IMR-90 (cell line): ENCODE measurements at regions not wholly inside any gene's neighbourhood (a gene's known extent, or its start where the extent isn't known, plus 50 kb on each side); places are given as distances from the start of the nearest gene placed in this dataset.

Experiments used
- ATAC-seq: fragments of 200-7000 bp; cut with Tn5 transposase; 2 replicates; pipeline ENCODE4 v1.9.1; 2020; ENCODE audit warnings: low read depth, mild to moderate bottlenecking, moderate library complexity
- BruUV-seq: library from RNA; stranded (reverse); fragments of 400-500 nt; replicated peaks from 2 replicates; lab custom pipeline; 2021; lab: Mats Ljungman, UMichigan
- CTCF ChIA-PET: fragments of 300-600 bp; formaldehyde crosslinking; extraction: SDS; loops from one replicate; lab custom pipeline; 2021; ENCODE audit warnings: antibody characterized with exemption; lab: Yijun Ruan, JAX
- POLR2A ChIA-PET: fragments of 300-600 bp; sonication (Branson Sonifier 250); formaldehyde crosslinking; loops from one replicate; lab custom pipeline; 2022; ENCODE audit warnings: antibody characterized with exemption; ENCODE audit not compliant: unreplicated experiment; lab: Charles Lee
- DNase-seq: peaks from one replicate; pipeline ENCODE4 v3.0.0; 2013
- H2AFZ ChIP-seq: replicated peaks from 2 replicates; pipeline ENCODE3; 2013; ENCODE audit warnings: low read length, mild to moderate bottlenecking; ENCODE audit not compliant: poor library complexity
- H2AK5ac ChIP-seq: 2 replicates; pipeline ENCODE4 v1.6.1; 2013; ENCODE audit warnings: low read depth, low read length, inconsistent platforms
- H2AK9ac ChIP-seq: replicated peaks from 2 replicates; pipeline ENCODE3; 2013; ENCODE audit warnings: mild to moderate bottlenecking, low read depth, low read length, moderate library complexity; ENCODE audit not compliant: poor library complexity
- H2BK120ac ChIP-seq: 2 replicates; pipeline ENCODE4 v1.6.1; 2013; ENCODE audit warnings: low read depth, low read length, inconsistent platforms
- H2BK15ac ChIP-seq: 3 replicates; pipeline ENCODE4 v1.6.1; 2013; ENCODE audit warnings: low read depth, low read length, inconsistent platforms
- H2BK20ac ChIP-seq: 2 replicates; pipeline ENCODE4 v1.6.1; 2013; ENCODE audit warnings: low read depth, mild to moderate bottlenecking, inconsistent platforms, low read length, moderate library complexity
- H2BK5ac ChIP-seq: 2 replicates; pipeline ENCODE4 v1.6.1; 2013; ENCODE audit warnings: mild to moderate bottlenecking, low read depth, low read length, inconsistent platforms; ENCODE audit not compliant: poor library complexity, severe bottlenecking
- H3K14ac ChIP-seq: replicated peaks from 2 replicates; pipeline ENCODE4 v1.6.1; 2013; ENCODE audit warnings: low read depth, low read length, inconsistent platforms
- H3K18ac ChIP-seq: 2 replicates; pipeline ENCODE4 v1.6.1; 2013; ENCODE audit warnings: low read depth, low read length, control low read depth
- H3K23ac ChIP-seq: 2 replicates; pipeline ENCODE4 v1.6.1; 2013; ENCODE audit warnings: low read depth, low read length, inconsistent platforms
- H3K27ac ChIP-seq: 2 replicates; pipeline ENCODE4 v1.5.1; 2013; ENCODE audit warnings: mild to moderate bottlenecking, control low read depth, low read length; ENCODE audit not compliant: insufficient read depth
- H3K27me3 ChIP-seq: 2 replicates; pipeline ENCODE4 v1.6.1; 2013; ENCODE audit warnings: low read length; ENCODE audit not compliant: control insufficient read depth, insufficient read depth
- H3K36me3 ChIP-seq: 2 replicates; pipeline ENCODE4 v1.6.1; 2013; ENCODE audit warnings: low read length, mixed read lengths; ENCODE audit not compliant: control insufficient read depth, insufficient read depth
- H3K4ac ChIP-seq: 2 replicates; pipeline ENCODE4 v1.6.1; 2013; ENCODE audit warnings: low read depth, low read length, inconsistent platforms
- H3K4me1 ChIP-seq: 2 replicates; pipeline ENCODE4 v1.6.1; 2013; ENCODE audit warnings: low read length, mixed read lengths; ENCODE audit not compliant: control insufficient read depth, insufficient read depth
- H3K4me2 ChIP-seq: 2 replicates; pipeline ENCODE4 v1.6.1; 2013; ENCODE audit warnings: low read depth, mild to moderate bottlenecking, control low read depth, low read length, moderate library complexity
- H3K4me3 ChIP-seq: 2 replicates; pipeline ENCODE4 v1.5.1; 2013; ENCODE audit warnings: low read depth, mild to moderate bottlenecking, control low read depth, low read length, moderate library complexity; ENCODE audit not compliant: insufficient read depth
- H3K56ac ChIP-seq: 2 replicates; pipeline ENCODE4 v1.6.1; 2013; ENCODE audit warnings: low read length, inconsistent platforms; ENCODE audit not compliant: insufficient read depth; ENCODE audit errors: extremely low read depth
- H3K79me1 ChIP-seq, 2 experiments: 2 replicates each; pipeline ENCODE4 v1.6.1; 2013; ENCODE audit warnings: low read length in 2 of 2, inconsistent platforms in 1 of 2, low read depth in 1 of 2
- H3K9ac ChIP-seq: 2 replicates; pipeline ENCODE4 v1.6.1; 2013; ENCODE audit warnings: low read depth, low read length, control low read depth
- H3K9me1 ChIP-seq: 2 replicates; pipeline ENCODE4 v1.6.1; 2013; ENCODE audit warnings: low read length, inconsistent platforms; ENCODE audit not compliant: insufficient read depth
- H3K9me3 ChIP-seq: 2 replicates; pipeline ENCODE4 v1.6.1; 2013; ENCODE audit warnings: low read length; ENCODE audit not compliant: control insufficient read depth, insufficient read depth
- H4K20me1 ChIP-seq: 2 replicates; pipeline ENCODE4 v1.6.1; 2013; ENCODE audit warnings: low read length, inconsistent platforms; ENCODE audit not compliant: insufficient read depth
- H4K5ac ChIP-seq: 2 replicates; pipeline ENCODE4 v1.6.1; 2013; ENCODE audit warnings: mild to moderate bottlenecking, low read depth, low read length, control low read depth
- H4K8ac ChIP-seq, 2 experiments: 2 replicates each; pipeline ENCODE4 v1.6.1; 2013; ENCODE audit warnings: low read depth in 2 of 2, low read length in 2 of 2, control low read depth in 1 of 2, inconsistent platforms in 1 of 2
- H4K91ac ChIP-seq: 2 replicates; pipeline ENCODE4 v1.6.1; 2013; ENCODE audit warnings: low read depth, low read length, inconsistent platforms; ENCODE audit not compliant: insufficient read depth
- BHLHE40 ChIP-seq: fragments of 150-350 bp; IDR thresholded peaks from 2 replicates; pipeline ENCODE4 v1.6.1; 2016; ENCODE audit warnings: mild to moderate bottlenecking, low read depth, low read length
- CEBPB ChIP-seq: IDR thresholded peaks from 2 replicates; pipeline ENCODE4 v1.6.1; 2012; ENCODE audit warnings: low read depth, low read length, improper control_type of control experiment
- CHD1 ChIP-seq: IDR thresholded peaks from 2 replicates; pipeline ENCODE4 v1.6.1; 2012; ENCODE audit warnings: low read depth, low read length, improper control_type of control experiment
- FOS ChIP-seq: fragments of 150-350 bp; IDR thresholded peaks from 2 replicates; pipeline ENCODE4 v1.6.1; 2016; ENCODE audit warnings: low read depth, low read length
- MAFK ChIP-seq: IDR thresholded peaks from 2 replicates; pipeline ENCODE4 v1.6.1; 2012; ENCODE audit warnings: low read depth, low read length, improper control_type of control experiment
- MAZ ChIP-seq: IDR thresholded peaks from 2 replicates; pipeline ENCODE4 v1.6.1; 2012; ENCODE audit warnings: low read depth, mild to moderate bottlenecking, low read length, improper control_type of control experiment, moderate library complexity, borderline replicate concordance
- MXI1 ChIP-seq: IDR thresholded peaks from 2 replicates; pipeline ENCODE4 v1.6.1; 2012; ENCODE audit warnings: low read depth, mild to moderate bottlenecking, low read length, moderate library complexity, borderline replicate concordance
- NFE2L2 ChIP-seq: fragments of 150-350 bp; IDR thresholded peaks from 2 replicates; pipeline ENCODE4 v1.6.1; 2016; ENCODE audit warnings: low read depth, mild to moderate bottlenecking, low read length
- POLR2A ChIP-seq: IDR thresholded peaks from 2 replicates; pipeline ENCODE4 v1.6.1; 2012; ENCODE audit warnings: mild to moderate bottlenecking, low read depth, low read length
- RAD21 ChIP-seq: IDR thresholded peaks from 2 replicates; pipeline ENCODE4 v1.6.1; 2012; ENCODE audit warnings: low read length, improper control_type of control experiment
- RCOR1 ChIP-seq: IDR thresholded peaks from 2 replicates; pipeline ENCODE4 v1.6.1; 2012; ENCODE audit warnings: mild to moderate bottlenecking, low read length, improper control_type of control experiment; ENCODE audit not compliant: insufficient replicate concordance
- RFX5 ChIP-seq: IDR thresholded peaks from 2 replicates; pipeline ENCODE4 v1.8.0; 2012; ENCODE audit warnings: low read depth, mild to moderate bottlenecking, low read length, moderate library complexity
- WGBS, 2 experiments: methylation state at CpG; one replicate each; pipeline versions ENCODE4 v1.1.5 to v1.1.7; 2013; ENCODE audit warnings: missing lambda C conversion rate in 2 of 2; ENCODE audit not compliant: insufficient read length in 1 of 2; ENCODE audit errors: extremely low coverage in 2 of 2; 5-methylcytosine and 5-hydroxymethylcytosine counted together
- dilution Hi-C: fragments of 300-500 bp; cut with HindIII; formaldehyde crosslinking; loops from one replicate; pipeline ENCODE4 v1.14.3; 2018; ENCODE audit warnings: low sequenced_read_pairs; ENCODE audit not compliant: unreplicated experiment
- in situ Hi-C: fragments of 300-500 bp; cut with MboI; formaldehyde crosslinking; loops from 3 replicates; pipeline ENCODE4 v1.14.3; 2019; ENCODE audit warnings: low sequenced_read_pairs, inconsistent platforms, mixed read lengths
- intact Hi-C: fragments of 100-400 bp; cut with micrococcal nuclease; formaldehyde crosslinking; loops from 2 replicates; pipeline ENCODE4 v1.10.0; 2022
- TF ChIP-seq, protein P1 (sequence below): conservative IDR thresholded peaks from 2 replicates; pipeline ENCODE4 v1.5.1; 2012; ENCODE audit warnings: mild to moderate bottlenecking, low read depth, low read length, improper control_type of control experiment
- TF ChIP-seq, protein P2 (sequence below): fragments of 150-350 bp; IDR thresholded peaks from 2 replicates; pipeline ENCODE4 v1.6.1; 2017; ENCODE audit warnings: mild to moderate bottlenecking, antibody characterized with exemption, low read length, low read depth
- TF ChIP-seq, protein P3 (sequence below): fragments of 150-350 bp; IDR thresholded peaks from 2 replicates; pipeline ENCODE4 v1.6.1; 2016; ENCODE audit warnings: low read depth, mild to moderate bottlenecking, low read length, moderate library complexity, borderline replicate concordance

DNA sequence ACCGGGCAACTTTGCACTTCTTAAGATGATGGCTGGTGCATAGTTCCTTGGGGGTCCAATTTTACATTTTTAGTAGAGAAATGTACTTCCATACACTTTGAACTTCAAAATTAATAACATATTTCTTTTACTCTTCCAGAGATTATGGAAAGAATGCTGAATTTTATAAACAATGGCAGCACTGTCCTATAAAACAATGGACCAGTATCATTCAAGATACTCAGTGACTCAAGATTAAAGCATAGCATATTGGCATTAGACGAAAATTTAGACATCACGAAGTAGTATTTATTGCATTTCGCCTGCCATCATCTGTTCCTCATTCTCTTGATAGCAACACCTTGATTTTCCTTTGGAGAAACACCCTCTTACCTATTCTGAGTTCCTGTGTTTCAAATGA is 118.3 kb upstream of the ATF7IP start:
- no TSS peak for BruUV-seq
- dilution Hi-C loops, result no loop called here

More for the DNA sequence above, 118.3 kb upstream of the ATF7IP start:
- Histone ChIP-seq H2BK120ac (no peak overlapping the region), H3K23ac (no peak overlapping the region), H3K56ac (no peak overlapping the region), H3K36me3 (no peaks in the 10 kb centered on the region), H3K27me3 (no peaks in the 10 kb centered on the region), H3K4me3 (no peak overlapping the region), H2BK20ac (no peak overlapping the region), H3K4me1 (no peaks in the 10 kb centered on the region), H2BK5ac (no peak overlapping the region), H2AFZ (no peak overlapping the region), H4K91ac (no peak overlapping the region), H3K14ac (no peak overlapping the region), H2AK5ac (no peak overlapping the region), H3K4ac (no peak overlapping the region), H3K18ac (no peak overlapping the region), H3K4me2 (no peak overlapping the region), H3K27ac (no peak overlapping the region), H3K9me3 (peaks cover 4% of the 10 kb centered on the region), H4K5ac (no peak overlapping the region), H3K9ac (no peak overlapping the region), H2AK9ac (no peak overlapping the region), H4K20me1 (no peaks in the 10 kb centered on the region), H2BK15ac (no peak overlapping the region), H4K8ac (no peak overlapping the region), H3K9me1 (no peaks in the 10 kb centered on the region), H3K79me1 (no peaks in the 10 kb centered on the region)
- ChIA-PET CTCF (no interaction called here), POLR2A (no interaction called here)
- WGBS, 2 experiments, result no CpG with 5 or more reads among the region's 4 CpGs
- ATAC-seq, result no peak
- TF ChIP-seq, protein P1, sequence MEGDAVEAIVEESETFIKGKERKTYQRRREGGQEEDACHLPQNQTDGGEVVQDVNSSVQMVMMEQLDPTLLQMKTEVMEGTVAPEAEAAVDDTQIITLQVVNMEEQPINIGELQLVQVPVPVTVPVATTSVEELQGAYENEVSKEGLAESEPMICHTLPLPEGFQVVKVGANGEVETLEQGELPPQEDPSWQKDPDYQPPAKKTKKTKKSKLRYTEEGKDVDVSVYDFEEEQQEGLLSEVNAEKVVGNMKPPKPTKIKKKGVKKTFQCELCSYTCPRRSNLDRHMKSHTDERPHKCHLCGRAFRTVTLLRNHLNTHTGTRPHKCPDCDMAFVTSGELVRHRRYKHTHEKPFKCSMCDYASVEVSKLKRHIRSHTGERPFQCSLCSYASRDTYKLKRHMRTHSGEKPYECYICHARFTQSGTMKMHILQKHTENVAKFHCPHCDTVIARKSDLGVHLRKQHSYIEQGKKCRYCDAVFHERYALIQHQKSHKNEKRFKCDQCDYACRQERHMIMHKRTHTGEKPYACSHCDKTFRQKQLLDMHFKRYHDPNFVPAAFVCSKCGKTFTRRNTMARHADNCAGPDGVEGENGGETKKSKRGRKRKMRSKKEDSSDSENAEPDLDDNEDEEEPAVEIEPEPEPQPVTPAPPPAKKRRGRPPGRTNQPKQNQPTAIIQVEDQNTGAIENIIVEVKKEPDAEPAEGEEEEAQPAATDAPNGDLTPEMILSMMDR, result no peak
- TF ChIP-seq MXI1 (no peak), MAZ (no peak), RAD21 (no peak), CEBPB (no peak), NFE2L2 (no peak), BHLHE40 (no peak), FOS (no peak), RFX5 (no peak), POLR2A (no peak), RCOR1 (no peak), MAFK (no peak), CHD1 (no peak)
- TF ChIP-seq, protein P2, sequence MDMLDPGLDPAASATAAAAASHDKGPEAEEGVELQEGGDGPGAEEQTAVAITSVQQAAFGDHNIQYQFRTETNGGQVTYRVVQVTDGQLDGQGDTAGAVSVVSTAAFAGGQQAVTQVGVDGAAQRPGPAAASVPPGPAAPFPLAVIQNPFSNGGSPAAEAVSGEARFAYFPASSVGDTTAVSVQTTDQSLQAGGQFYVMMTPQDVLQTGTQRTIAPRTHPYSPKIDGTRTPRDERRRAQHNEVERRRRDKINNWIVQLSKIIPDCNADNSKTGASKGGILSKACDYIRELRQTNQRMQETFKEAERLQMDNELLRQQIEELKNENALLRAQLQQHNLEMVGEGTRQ, result no peak
- TF ChIP-seq, protein P3, sequence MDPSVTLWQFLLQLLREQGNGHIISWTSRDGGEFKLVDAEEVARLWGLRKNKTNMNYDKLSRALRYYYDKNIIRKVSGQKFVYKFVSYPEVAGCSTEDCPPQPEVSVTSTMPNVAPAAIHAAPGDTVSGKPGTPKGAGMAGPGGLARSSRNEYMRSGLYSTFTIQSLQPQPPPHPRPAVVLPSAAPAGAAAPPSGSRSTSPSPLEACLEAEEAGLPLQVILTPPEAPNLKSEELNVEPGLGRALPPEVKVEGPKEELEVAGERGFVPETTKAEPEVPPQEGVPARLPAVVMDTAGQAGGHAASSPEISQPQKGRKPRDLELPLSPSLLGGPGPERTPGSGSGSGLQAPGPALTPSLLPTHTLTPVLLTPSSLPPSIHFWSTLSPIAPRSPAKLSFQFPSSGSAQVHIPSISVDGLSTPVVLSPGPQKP, result no peak
- intact Hi-C loops (no loop called here), in situ Hi-C loops (loop anchor here (25.0 kb wide), 1 partner anchor 740 kb away; no protein-coding TSS in a partner anchor)
- DNase-seq, result no peak
